Retinal pigment epithelial cell (primary cell): ENCODE measurements at regions not wholly inside any gene's neighbourhood (a gene's known extent, or its start where the extent isn't known, plus 50 kb on each side); places are given as distances from the start of the nearest gene placed in this dataset.

Experiments used
- DNase-seq: peaks from one replicate; pipeline ENCODE4 v3.0.0-alpha.2; 2010; ENCODE audit warnings: low read depth
- H3K4me3 ChIP-seq: 2 replicates; pipeline ENCODE4 v1.5.1; 2011; ENCODE audit warnings: mild to moderate bottlenecking, low read length, control low read depth, moderate library complexity
- TF ChIP-seq, protein P1 (sequence below): conservative IDR thresholded peaks from 2 replicates; pipeline ENCODE4 v1.5.1; 2011; ENCODE audit warnings: low read depth, low read length, control low read depth, inconsistent platforms

DNA sequence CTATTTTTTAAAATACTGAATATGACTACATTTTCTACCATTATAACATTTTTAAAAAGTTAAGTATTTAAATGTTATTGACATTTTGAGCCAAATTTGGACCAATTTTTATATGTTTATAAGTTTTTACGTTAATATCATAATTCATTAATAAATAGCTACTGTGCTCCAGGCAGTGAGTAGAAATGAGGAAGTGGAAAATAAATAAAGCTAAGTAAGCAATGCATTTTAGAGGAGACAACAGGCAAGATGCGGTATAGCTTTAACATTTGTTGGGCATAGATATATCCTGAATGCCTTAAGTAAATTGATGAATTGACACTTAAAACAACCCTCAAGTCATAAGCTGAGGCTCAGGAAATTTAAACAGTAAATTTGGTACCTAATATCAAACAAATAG is 474.8 kb downstream of the PCDH10 start:
- TF ChIP-seq, protein P1, sequence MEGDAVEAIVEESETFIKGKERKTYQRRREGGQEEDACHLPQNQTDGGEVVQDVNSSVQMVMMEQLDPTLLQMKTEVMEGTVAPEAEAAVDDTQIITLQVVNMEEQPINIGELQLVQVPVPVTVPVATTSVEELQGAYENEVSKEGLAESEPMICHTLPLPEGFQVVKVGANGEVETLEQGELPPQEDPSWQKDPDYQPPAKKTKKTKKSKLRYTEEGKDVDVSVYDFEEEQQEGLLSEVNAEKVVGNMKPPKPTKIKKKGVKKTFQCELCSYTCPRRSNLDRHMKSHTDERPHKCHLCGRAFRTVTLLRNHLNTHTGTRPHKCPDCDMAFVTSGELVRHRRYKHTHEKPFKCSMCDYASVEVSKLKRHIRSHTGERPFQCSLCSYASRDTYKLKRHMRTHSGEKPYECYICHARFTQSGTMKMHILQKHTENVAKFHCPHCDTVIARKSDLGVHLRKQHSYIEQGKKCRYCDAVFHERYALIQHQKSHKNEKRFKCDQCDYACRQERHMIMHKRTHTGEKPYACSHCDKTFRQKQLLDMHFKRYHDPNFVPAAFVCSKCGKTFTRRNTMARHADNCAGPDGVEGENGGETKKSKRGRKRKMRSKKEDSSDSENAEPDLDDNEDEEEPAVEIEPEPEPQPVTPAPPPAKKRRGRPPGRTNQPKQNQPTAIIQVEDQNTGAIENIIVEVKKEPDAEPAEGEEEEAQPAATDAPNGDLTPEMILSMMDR: no peak
- no peak overlapping the region for H3K4me3 ChIP-seq
- DNase-seq: no peak

DNA sequence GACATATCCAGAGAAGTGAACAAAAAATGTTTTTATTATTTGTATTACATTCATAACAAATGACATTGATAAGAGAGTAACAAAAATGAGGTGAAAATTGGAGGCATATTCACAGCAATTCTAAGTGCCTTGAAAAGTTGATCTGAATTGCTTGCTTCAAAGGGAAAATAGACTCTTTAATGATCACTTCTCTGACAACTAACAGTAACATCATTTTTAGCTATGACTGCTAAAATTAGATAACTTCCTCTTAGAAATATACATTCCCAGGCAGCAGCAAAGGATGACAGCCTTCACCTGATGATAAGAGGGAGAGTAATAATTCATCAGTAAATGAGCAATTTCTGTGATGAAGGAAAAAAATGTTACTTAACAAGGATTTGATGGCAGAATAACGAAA is 472.5 kb downstream of the PCDH10 start:
- no peak for DNase-seq
- TF ChIP-seq, protein P1: no peak
- no peak overlapping the region for H3K4me3 ChIP-seq

DNA sequence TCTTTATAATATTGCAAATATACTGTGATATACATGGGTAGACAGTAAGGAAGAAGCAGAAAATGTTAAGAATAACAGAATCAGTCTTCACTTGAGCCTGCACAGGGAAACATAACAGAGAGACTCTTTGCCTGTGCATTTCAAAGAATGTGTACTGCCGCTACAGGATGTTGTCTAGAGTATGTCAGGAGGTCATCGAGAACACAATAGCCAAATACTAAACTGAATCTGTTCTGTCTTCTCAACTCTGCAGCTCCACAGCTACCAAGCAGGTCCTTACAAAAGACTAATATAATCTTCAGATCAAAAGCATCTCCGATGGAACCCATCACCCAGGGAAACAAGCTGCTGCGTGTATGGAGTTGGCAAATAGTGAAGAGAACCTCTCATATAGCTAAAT is 471.5 kb downstream of the PCDH10 start:
- TF ChIP-seq, protein P1: no peak
- DNase-seq: no peak
- H3K4me3 ChIP-seq: no peak overlapping the region

DNA sequence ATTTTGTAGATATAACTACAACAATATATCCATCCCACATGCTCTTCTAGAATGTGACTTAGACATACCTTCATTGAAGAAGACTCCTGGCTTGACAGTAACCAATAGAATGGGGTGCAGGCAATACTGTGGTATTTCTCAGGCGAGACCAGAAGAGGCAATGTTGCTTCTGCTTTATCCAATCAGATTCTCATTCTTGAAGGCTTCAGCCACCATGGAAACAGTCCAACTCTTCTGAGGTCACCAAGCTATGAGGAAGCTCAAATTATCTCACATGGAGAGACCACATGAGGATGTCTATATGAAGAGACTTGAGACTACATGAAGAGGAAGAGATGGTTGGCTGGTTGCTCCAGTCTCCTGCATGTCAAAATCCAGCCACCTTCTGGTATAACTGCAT is 469.9 kb downstream of the PCDH10 start:
- no peak for DNase-seq
- H3K4me3 ChIP-seq: no peak overlapping the region
- TF ChIP-seq, protein P1: no peak

DNA sequence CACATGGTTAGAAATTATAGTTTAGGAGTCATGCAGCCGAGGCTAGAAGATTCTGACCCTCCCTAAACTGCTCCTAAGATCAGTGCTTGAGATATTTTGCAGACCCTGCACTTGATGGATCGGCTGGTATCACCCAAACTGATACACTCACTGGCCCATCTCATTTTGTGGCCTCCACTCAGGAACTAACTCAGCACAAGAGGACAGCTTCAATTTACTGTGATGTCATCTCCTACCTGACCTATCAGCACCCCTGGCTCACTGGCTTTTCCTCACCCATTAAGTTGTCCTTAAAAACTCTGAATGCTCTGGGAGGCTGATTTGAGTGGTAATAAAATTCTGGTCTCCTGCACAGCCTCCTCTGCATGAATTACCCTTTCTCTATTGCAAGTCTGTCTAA is 450.9 kb downstream of the PCDH10 start:
- TF ChIP-seq, protein P1: no peak
- no peak for DNase-seq
- H3K4me3 ChIP-seq: no peak overlapping the region

DNA sequence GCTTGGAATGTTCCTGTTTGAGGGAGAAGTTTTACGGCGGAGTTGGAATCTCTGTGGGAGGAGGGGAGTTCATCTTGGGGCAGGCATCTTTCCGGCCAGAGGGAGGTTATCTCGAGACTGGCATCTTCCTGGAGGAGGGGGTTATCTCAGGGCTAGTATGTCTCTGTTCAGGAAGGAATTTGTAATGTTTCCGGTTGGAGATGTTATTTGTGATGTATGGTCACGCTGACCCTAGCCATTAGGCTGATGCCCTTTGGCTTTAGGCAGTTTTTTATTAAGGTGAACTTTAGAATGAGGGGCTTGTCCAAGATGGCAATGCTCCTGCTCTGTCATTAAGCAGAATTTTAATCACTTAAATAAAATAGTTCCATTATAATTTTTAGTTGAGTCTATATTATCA is 449.7 kb downstream of the PCDH10 start:
- H3K4me3 ChIP-seq: no peak overlapping the region
- TF ChIP-seq, protein P1: no peak
- no peak for DNase-seq

DNA sequence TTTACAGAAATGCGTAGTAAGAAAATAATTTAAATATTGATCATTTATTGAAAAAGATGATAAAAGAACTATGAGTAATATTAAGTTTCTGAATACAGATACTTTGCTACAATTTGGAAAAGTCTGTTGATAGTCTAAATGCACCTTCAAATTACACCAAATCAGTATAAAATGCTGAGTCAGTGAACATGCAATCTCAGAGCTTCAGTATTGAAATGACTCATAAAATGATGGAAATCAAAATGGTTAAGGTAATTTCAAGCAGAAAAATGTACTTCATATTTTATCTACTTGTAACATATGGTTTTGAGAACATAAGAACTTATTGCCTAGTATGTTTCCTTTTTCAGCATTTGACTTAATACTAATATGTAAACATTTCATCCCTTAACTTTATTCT is 448.2 kb downstream of the PCDH10 start:
- TF ChIP-seq, protein P1: no peak
- H3K4me3 ChIP-seq: no peak overlapping the region
- DNase-seq: no peak
